GM23248 (cell line): ENCODE measurements at regions not wholly inside any gene's neighbourhood (a gene's known extent, or its start where the extent isn't known, plus 50 kb on each side); places are given as distances from the start of the nearest gene placed in this dataset.

Experiments
- EZH2 ChIP-seq: fragments of 200-600 bp; sonication (generic); IDR thresholded peaks from 2 replicates; pipeline ENCODE4 v1.6.1; 2018; ENCODE audit warnings: antibody characterized with exemption, mild to moderate bottlenecking; ENCODE audit not compliant: insufficient read depth, poor library complexity, severe bottlenecking
- EZH2phosphoT487 ChIP-seq: fragments of 200-600 bp; sonication (generic); IDR thresholded peaks from 2 replicates; pipeline ENCODE4 v1.6.1; 2018; ENCODE audit warnings: antibody characterized with exemption, moderate library complexity, mild to moderate bottlenecking, low read depth; ENCODE audit not compliant: insufficient read depth

DNA sequence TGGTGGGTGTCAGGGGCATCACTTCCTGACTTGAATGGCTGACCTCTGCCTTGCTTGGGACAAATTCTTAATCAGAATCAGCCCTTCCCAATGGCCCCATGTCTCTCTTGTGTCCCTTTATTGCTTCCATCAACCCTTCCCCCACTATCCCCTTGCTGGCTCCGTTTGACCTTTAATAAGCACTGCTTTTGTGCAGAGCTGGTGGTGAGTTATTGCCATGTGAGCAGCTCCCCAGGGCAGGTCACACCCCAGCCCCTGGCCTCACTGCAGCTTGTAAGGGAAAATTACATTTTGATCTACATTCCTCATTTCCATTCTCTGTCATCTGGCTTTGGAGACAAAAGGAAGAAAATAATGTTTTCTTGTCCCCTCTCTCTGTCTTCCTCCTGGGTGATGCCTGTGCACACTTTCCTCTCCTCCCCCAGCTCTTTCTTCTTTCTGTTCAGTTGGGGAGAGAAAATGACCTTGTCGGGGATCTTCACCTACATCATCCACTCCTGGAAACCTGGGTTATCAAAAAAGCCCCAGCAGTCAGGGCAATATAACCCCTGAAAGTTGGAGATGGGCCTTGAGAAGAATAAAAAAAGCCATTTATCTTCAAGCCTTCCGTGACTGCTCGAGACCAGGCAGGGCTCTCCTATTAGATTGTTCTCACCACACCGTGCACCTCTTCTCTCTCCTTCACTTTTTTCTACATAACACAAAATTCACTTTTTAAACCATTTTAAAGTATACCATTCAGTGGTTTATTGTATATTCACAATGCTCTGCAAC, 100.4 kb upstream of the SRRM4 start:
- TF ChIP-seq EZH2phosphoT487, result no peak
- TF ChIP-seq EZH2, result no peak
